ENCODE measurements at regions not wholly inside any gene's neighbourhood (a gene's known extent, or its start where the extent isn't known, plus 50 kb on each side); places are given as distances from the start of the nearest gene placed in this dataset.

DNA sequence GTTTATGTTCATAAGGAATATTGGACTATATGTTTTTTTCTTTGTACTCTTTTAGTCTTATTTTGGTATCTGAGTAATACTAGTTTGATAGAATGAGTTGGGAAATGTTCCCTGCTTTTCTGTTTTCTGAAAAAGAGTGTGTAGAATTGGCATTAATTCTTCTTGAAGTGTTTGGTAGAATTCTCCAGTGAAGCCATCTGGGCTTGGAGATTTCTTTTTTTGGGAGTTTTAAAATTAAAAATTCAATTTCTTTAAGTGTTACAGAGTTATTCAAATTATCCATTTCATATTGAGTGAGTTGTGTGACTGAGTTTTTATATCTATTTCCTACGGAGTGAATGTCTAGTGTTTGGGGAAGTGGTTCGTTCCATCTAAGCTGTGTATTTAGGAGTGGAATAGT is 80.6 kb upstream of the HS6ST1 start:
- DNase-seq (ENCODE audit: low read depth, low spot score) (no peak), FAIRE-seq (no peak)
- Histone ChIP-seq H2AFZ (ENCODE audit: control insufficient read depth, low read length) (no peak overlapping the region), H3K79me2 (ENCODE audit: control insufficient read depth, insufficient read depth, low read length) (no peaks in the 10 kb centered on the region), H3K4me1 (ENCODE audit: control insufficient read depth, extremely low read depth, insufficient read depth, low read length) (peaks cover 11% of the 10 kb centered on the region), H3K9ac (ENCODE audit: control insufficient read depth, extremely low read depth, insufficient read depth, low read length) (no peak overlapping the region), H3K4me2 (ENCODE audit: control insufficient read depth, extremely low read depth, insufficient read depth, low read depth, low read length) (no peak overlapping the region), H3K36me3 (ENCODE audit: control insufficient read depth in 2 of 2, extremely low read depth in 1 of 2, insufficient read depth in 2 of 2, low read length in 2 of 2) (no peaks in the 10 kb centered on the region), H3K27ac (ENCODE audit: control insufficient read depth, insufficient read depth, low read length) (no peak overlapping the region), H3K4me3 (ENCODE audit: control insufficient read depth in 2 of 3, extremely low read depth in 1 of 3, insufficient read depth in 2 of 3, low read depth in 1 of 3, low read length in 3 of 3) (no peak overlapping the region), H3K27me3 (ENCODE audit: control insufficient read depth, extremely low read depth, insufficient read depth, low read length) (no peaks in the 10 kb centered on the region), H4K20me1 (ENCODE audit: control insufficient read depth, extremely low read depth, insufficient read depth, low read length) (no peaks in the 10 kb centered on the region), H3K9me1 (ENCODE audit: control insufficient read depth, extremely low read depth, insufficient read depth, low read length) (no peaks in the 10 kb centered on the region), H3K9me3 (ENCODE audit: control insufficient read depth, low read depth, low read length) (no peaks in the 10 kb centered on the region)
- no peak for TF ChIP-seq EZH2 (IDR thresholded peaks at IDR 0.05; ENCODE audit: low read length)
- TF ChIP-seq, protein P1, sequence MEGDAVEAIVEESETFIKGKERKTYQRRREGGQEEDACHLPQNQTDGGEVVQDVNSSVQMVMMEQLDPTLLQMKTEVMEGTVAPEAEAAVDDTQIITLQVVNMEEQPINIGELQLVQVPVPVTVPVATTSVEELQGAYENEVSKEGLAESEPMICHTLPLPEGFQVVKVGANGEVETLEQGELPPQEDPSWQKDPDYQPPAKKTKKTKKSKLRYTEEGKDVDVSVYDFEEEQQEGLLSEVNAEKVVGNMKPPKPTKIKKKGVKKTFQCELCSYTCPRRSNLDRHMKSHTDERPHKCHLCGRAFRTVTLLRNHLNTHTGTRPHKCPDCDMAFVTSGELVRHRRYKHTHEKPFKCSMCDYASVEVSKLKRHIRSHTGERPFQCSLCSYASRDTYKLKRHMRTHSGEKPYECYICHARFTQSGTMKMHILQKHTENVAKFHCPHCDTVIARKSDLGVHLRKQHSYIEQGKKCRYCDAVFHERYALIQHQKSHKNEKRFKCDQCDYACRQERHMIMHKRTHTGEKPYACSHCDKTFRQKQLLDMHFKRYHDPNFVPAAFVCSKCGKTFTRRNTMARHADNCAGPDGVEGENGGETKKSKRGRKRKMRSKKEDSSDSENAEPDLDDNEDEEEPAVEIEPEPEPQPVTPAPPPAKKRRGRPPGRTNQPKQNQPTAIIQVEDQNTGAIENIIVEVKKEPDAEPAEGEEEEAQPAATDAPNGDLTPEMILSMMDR (optimal IDR thresholded peaks at IDR 0.05 in 1 of 3, IDR thresholded peaks at IDR 0.05 in 1 of 3, conservative IDR thresholded peaks at IDR 0.05 in 1 of 3; ENCODE audit: extremely low read depth in 1 of 3, insufficient read depth in 2 of 3, low read length in 3 of 3): no peak
- dilution Hi-C loops (cut with MboI; ENCODE audit: extremely low pct_ligation_motif_present, low sequenced_read_pairs): no loop called here

DNA sequence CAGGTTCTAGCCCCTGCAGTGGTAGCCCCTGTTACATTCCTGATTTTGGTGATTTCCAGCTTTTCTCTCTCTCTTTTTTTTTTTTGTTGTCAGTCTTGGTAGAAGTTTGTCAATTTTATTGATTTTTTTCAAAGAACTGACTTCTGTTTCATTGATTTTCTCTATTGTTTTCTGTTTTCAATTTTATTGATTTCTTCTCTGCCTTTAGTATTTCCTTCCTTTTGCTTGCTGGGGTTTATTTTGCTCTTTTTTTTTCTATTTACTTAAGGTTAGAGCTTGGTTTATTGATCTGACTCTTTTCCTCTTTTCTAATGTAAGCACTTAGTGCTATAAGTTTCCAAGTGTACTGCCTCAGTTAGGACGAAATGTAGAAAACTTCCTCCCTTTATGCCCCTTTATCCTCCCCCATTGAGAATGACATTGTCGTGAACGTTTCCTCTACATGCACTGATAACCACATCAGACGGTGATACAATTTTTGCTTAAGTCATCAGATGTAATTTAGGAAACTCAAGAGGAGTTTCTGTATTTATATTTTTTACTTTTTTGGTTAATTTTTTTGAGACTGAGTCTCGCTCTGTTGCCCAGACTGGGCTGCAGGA is 81.1 kb upstream of the HS6ST1 start:
- dilution Hi-C loops (cut with MboI; ENCODE audit: extremely low pct_ligation_motif_present, low sequenced_read_pairs): no loop called here
- no peak overlapping the region for H3K9ac ChIP-seq (ENCODE audit: control insufficient read depth, extremely low read depth, insufficient read depth, low read length)
- H3K27ac ChIP-seq (ENCODE audit: control insufficient read depth, insufficient read depth, low read length): no peak overlapping the region
- no peaks in the 10 kb centered on the region for H3K79me2 ChIP-seq (ENCODE audit: control insufficient read depth, insufficient read depth, low read length)
- no peak overlapping the region for H2AFZ ChIP-seq (ENCODE audit: control insufficient read depth, low read length)
- no peak overlapping the region for H3K4me2 ChIP-seq (ENCODE audit: control insufficient read depth, extremely low read depth, insufficient read depth, low read depth, low read length)
- H3K27me3 ChIP-seq (ENCODE audit: control insufficient read depth, extremely low read depth, insufficient read depth, low read length): no peaks in the 10 kb centered on the region
- H3K9me3 ChIP-seq (ENCODE audit: control insufficient read depth, low read depth, low read length): no peaks in the 10 kb centered on the region
- H3K36me3 ChIP-seq (ENCODE audit: control insufficient read depth in 2 of 2, extremely low read depth in 1 of 2, insufficient read depth in 2 of 2, low read length in 2 of 2): no peaks in the 10 kb centered on the region
- peaks cover 11% of the 10 kb centered on the region for H3K4me1 ChIP-seq (ENCODE audit: control insufficient read depth, extremely low read depth, insufficient read depth, low read length)
- no peaks in the 10 kb centered on the region for H3K9me1 ChIP-seq (ENCODE audit: control insufficient read depth, extremely low read depth, insufficient read depth, low read length)
- no peak overlapping the region for H3K4me3 ChIP-seq (ENCODE audit: control insufficient read depth in 2 of 3, extremely low read depth in 1 of 3, insufficient read depth in 2 of 3, low read depth in 1 of 3, low read length in 3 of 3)
- no peaks in the 10 kb centered on the region for H4K20me1 ChIP-seq (ENCODE audit: control insufficient read depth, extremely low read depth, insufficient read depth, low read length)
- TF ChIP-seq, protein P1 (optimal IDR thresholded peaks at IDR 0.05 in 1 of 3, IDR thresholded peaks at IDR 0.05 in 1 of 3, conservative IDR thresholded peaks at IDR 0.05 in 1 of 3; ENCODE audit: extremely low read depth in 1 of 3, insufficient read depth in 2 of 3, low read length in 3 of 3): no peak
- no peak for TF ChIP-seq EZH2 (IDR thresholded peaks at IDR 0.05; ENCODE audit: low read length)
- DNase-seq (ENCODE audit: low read depth, low spot score) (no peak), FAIRE-seq (no peak)
